Endothelial cell (in vitro differentiated cells): ENCODE measurements at regions not wholly inside any gene's neighbourhood (a gene's known extent, or its start where the extent isn't known, plus 50 kb on each side); places are given as distances from the start of the nearest gene placed in this dataset.

Experiments
- DNase-seq: peaks from one replicate; pipeline ENCODE4 v3.0.0; 2021; ENCODE audit warnings: low spot score
- H3K27ac Mint-ChIP-seq: one replicate; pipeline ENCODE4 v1.8.0; 2021; ENCODE audit warnings: mixed read lengths, inconsistent platforms; ENCODE audit not compliant: unreplicated experiment
- H3K27me3 Mint-ChIP-seq: one replicate; pipeline ENCODE4 v1.8.0; 2021; ENCODE audit warnings: mild to moderate bottlenecking, moderate library complexity, mixed read lengths, inconsistent platforms; ENCODE audit not compliant: unreplicated experiment
- H3K36me3 Mint-ChIP-seq: one replicate; pipeline ENCODE4 v1.8.0; 2021; ENCODE audit warnings: mild to moderate bottlenecking, low read depth, mixed read lengths, inconsistent platforms; ENCODE audit not compliant: unreplicated experiment
- H3K4me1 Mint-ChIP-seq: one replicate; pipeline ENCODE4 v1.8.0; 2021; ENCODE audit warnings: mild to moderate bottlenecking, mixed read lengths, inconsistent platforms; ENCODE audit not compliant: unreplicated experiment
- H3K4me3 Mint-ChIP-seq: one replicate; pipeline ENCODE4 v1.8.0; 2021; ENCODE audit warnings: mild to moderate bottlenecking, mixed read lengths, inconsistent platforms; ENCODE audit not compliant: unreplicated experiment
- H3K9me3 Mint-ChIP-seq: one replicate; pipeline ENCODE4 v1.8.0; 2021; ENCODE audit warnings: mixed read lengths, inconsistent platforms; ENCODE audit not compliant: unreplicated experiment
- CTCF ChIP-seq: fragments of 200-600 bp; sonication (generic); IDR thresholded peaks from one replicate; pipeline ENCODE4 v1.5.0; 2021; ENCODE audit warnings: antibody characterized with exemption; ENCODE audit not compliant: unreplicated experiment

GRCh38 chr10:44064317-44064716 lies 320.6 kb downstream of the CXCL12 start:
- Mint-ChIP-seq H3K36me3 (no peaks in the 10 kb centered on the region), H3K4me1 (no peaks in the 10 kb centered on the region), H3K27ac (no peak overlapping the region), H3K9me3 (no peaks in the 10 kb centered on the region), H3K27me3 (peaks cover 4% of the 10 kb centered on the region), H3K4me3 (no peak overlapping the region)
- TF ChIP-seq CTCF: no peak
- DNase-seq: no peak

- no peak for DNase-seq
- no peak for TF ChIP-seq CTCF
- no peaks in the 10 kb centered on the region for H3K4me1 Mint-ChIP-seq
- no peak overlapping the region for H3K27ac Mint-ChIP-seq
- H3K36me3 Mint-ChIP-seq: no peaks in the 10 kb centered on the region
- no peak overlapping the region for H3K4me3 Mint-ChIP-seq
- no peaks in the 10 kb centered on the region for H3K9me3 Mint-ChIP-seq
- H3K27me3 Mint-ChIP-seq: peaks cover 4% of the 10 kb centered on the region
Measured at GRCh38 chr10:44063686-44064085, 321.2 kb downstream of the CXCL12 start.

GRCh38 chr10:44060719-44061118 lies 324.2 kb downstream of the CXCL12 start:
- Mint-ChIP-seq H3K27me3 (peaks cover 4% of the 10 kb centered on the region), H3K4me3 (no peak overlapping the region), H3K27ac (no peak overlapping the region), H3K9me3 (no peaks in the 10 kb centered on the region), H3K36me3 (no peaks in the 10 kb centered on the region), H3K4me1 (no peaks in the 10 kb centered on the region)
- DNase-seq: no peak
- TF ChIP-seq CTCF: no peak

GRCh38 chr10:44060221-44060620 lies 324.7 kb downstream of the CXCL12 start:
- DNase-seq: no peak
- no peak overlapping the region for H3K27ac Mint-ChIP-seq
- H3K27me3 Mint-ChIP-seq: peaks cover 1% of the 10 kb centered on the region
- no peak overlapping the region for H3K4me3 Mint-ChIP-seq
- no peaks in the 10 kb centered on the region for H3K9me3 Mint-ChIP-seq
- no peak for TF ChIP-seq CTCF
- H3K36me3 Mint-ChIP-seq: no peaks in the 10 kb centered on the region
- H3K4me1 Mint-ChIP-seq: no peaks in the 10 kb centered on the region

- Mint-ChIP-seq H3K27me3 (no peaks in the 10 kb centered on the region), H3K27ac (no peak overlapping the region)
- TF ChIP-seq CTCF: no peak
Measured at GRCh38 chr10:44058259-44058658, 326.6 kb downstream of the CXCL12 start.

More at GRCh38 chr10:44058259-44058658, 326.6 kb downstream of the CXCL12 start:
- no peaks in the 10 kb centered on the region for H3K9me3 Mint-ChIP-seq
- no peaks in the 10 kb centered on the region for H3K36me3 Mint-ChIP-seq
- H3K4me1 Mint-ChIP-seq: no peaks in the 10 kb centered on the region
- H3K4me3 Mint-ChIP-seq: no peak overlapping the region
- no peak for DNase-seq
